ENCODE measurements at regions not wholly inside any gene's neighbourhood (a gene's known extent, or its start where the extent isn't known, plus 50 kb on each side); places are given as distances from the start of the nearest gene placed in this dataset.

DNA sequence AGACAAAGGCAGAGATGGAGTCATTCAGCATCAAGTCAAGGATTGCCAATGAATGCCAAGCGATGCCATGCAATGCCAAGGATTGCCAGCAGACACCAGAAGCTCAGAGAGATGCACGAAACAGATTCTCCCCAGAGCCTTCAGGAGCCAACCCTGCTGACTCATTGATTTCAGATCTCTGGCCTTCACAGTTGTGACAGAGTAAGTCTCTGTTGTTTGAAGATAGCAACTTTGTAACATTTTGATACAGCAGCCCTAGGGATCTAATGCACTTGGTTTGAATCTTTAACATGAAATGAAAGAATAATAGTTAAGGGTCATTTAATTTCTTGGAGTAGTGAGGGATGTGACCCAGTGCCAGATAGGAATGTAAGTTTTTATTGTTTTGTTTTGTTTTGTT, 287.4 kb upstream of the RUNX1 start:
- no peak for TF ChIP-seq GLI4 (tag by site-specific recombination; IDR thresholded peaks at IDR 0.05)
- TF ChIP-seq, protein P1, sequence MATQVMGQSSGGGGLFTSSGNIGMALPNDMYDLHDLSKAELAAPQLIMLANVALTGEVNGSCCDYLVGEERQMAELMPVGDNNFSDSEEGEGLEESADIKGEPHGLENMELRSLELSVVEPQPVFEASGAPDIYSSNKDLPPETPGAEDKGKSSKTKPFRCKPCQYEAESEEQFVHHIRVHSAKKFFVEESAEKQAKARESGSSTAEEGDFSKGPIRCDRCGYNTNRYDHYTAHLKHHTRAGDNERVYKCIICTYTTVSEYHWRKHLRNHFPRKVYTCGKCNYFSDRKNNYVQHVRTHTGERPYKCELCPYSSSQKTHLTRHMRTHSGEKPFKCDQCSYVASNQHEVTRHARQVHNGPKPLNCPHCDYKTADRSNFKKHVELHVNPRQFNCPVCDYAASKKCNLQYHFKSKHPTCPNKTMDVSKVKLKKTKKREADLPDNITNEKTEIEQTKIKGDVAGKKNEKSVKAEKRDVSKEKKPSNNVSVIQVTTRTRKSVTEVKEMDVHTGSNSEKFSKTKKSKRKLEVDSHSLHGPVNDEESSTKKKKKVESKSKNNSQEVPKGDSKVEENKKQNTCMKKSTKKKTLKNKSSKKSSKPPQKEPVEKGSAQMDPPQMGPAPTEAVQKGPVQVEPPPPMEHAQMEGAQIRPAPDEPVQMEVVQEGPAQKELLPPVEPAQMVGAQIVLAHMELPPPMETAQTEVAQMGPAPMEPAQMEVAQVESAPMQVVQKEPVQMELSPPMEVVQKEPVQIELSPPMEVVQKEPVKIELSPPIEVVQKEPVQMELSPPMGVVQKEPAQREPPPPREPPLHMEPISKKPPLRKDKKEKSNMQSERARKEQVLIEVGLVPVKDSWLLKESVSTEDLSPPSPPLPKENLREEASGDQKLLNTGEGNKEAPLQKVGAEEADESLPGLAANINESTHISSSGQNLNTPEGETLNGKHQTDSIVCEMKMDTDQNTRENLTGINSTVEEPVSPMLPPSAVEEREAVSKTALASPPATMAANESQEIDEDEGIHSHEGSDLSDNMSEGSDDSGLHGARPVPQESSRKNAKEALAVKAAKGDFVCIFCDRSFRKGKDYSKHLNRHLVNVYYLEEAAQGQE (tag by site-specific recombination; IDR thresholded peaks at IDR 0.05) = no peak
- TF ChIP-seq TCF7L2 (IDR thresholded peaks at IDR 0.05; ENCODE audit: borderline replicate concordance, low read depth, low read length) = no peak
- no peak for TF ChIP-seq KLF9 (tag by site-specific recombination; IDR thresholded peaks at IDR 0.05; ENCODE audit: low read depth)
- TF ChIP-seq, protein P2, sequence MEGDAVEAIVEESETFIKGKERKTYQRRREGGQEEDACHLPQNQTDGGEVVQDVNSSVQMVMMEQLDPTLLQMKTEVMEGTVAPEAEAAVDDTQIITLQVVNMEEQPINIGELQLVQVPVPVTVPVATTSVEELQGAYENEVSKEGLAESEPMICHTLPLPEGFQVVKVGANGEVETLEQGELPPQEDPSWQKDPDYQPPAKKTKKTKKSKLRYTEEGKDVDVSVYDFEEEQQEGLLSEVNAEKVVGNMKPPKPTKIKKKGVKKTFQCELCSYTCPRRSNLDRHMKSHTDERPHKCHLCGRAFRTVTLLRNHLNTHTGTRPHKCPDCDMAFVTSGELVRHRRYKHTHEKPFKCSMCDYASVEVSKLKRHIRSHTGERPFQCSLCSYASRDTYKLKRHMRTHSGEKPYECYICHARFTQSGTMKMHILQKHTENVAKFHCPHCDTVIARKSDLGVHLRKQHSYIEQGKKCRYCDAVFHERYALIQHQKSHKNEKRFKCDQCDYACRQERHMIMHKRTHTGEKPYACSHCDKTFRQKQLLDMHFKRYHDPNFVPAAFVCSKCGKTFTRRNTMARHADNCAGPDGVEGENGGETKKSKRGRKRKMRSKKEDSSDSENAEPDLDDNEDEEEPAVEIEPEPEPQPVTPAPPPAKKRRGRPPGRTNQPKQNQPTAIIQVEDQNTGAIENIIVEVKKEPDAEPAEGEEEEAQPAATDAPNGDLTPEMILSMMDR (tag by site-specific recombination; IDR thresholded peaks at IDR 0.05) = no peak
- TF ChIP-seq ZNF157 (tag by site-specific recombination; IDR thresholded peaks at IDR 0.05) = no peak
- TF ChIP-seq GFI1B (tag by site-specific recombination; IDR thresholded peaks at IDR 0.05) = no peak
- TF ChIP-seq ZNF621 (tag by site-specific recombination; IDR thresholded peaks at IDR 0.05) = no peak

Data from HEK293 (cell line).